Progenitor cell of endocrine pancreas (in vitro differentiated cells): ENCODE measurements at regions not wholly inside any gene's neighbourhood (a gene's known extent, or its start where the extent isn't known, plus 50 kb on each side); places are given as distances from the start of the nearest gene placed in this dataset.
"Not testable (repeated sequence)": the region's sequence is repeated elsewhere in the genome, so short reads cannot be mapped to it uniquely, and the experiment has no call there.

Source experiments
- DNase-seq: peaks from one replicate; pipeline ENCODE4 v3.0.0; 2021; ENCODE audit warnings: low spot score; ENCODE audit not compliant: unreplicated experiment
- H3K27ac Mint-ChIP-seq: 2 replicates; pipeline ENCODE4 v1.8.0; 2021; ENCODE audit warnings: mild to moderate bottlenecking, moderate library complexity, mixed read lengths
- H3K27me3 Mint-ChIP-seq: 2 replicates; pipeline ENCODE4 v1.8.0; 2021; ENCODE audit warnings: mixed read lengths
- H3K36me3 Mint-ChIP-seq: 2 replicates; pipeline ENCODE4 v1.8.0; 2022; ENCODE audit warnings: mixed read lengths; ENCODE audit not compliant: insufficient read depth
- H3K4me1 Mint-ChIP-seq: 2 replicates; pipeline ENCODE4 v1.8.0; 2021; ENCODE audit warnings: low read depth, mixed read lengths
- H3K4me3 Mint-ChIP-seq: 2 replicates; pipeline ENCODE4 v1.8.0; 2021; ENCODE audit warnings: low read depth, mild to moderate bottlenecking, moderate library complexity, mixed read lengths
- H3K9me3 Mint-ChIP-seq: 2 replicates; pipeline ENCODE4 v1.8.0; 2021; ENCODE audit warnings: low read depth, mixed read lengths
- CTCF ChIP-seq: fragments of 200-600 bp; sonication (generic); IDR thresholded peaks from one replicate; pipeline ENCODE4 v1.5.0; 2021; ENCODE audit warnings: antibody characterized with exemption, mild to moderate bottlenecking; ENCODE audit not compliant: unreplicated experiment

- Mint-ChIP-seq H3K27ac (no peak overlapping the region), H3K27me3 (no peaks in the 10 kb centered on the region), H3K4me3 (no peak overlapping the region), H3K36me3 (no peaks in the 10 kb centered on the region), H3K9me3 (no peaks in the 10 kb centered on the region), H3K4me1 (peaks cover 2% of the 10 kb centered on the region)
- DNase-seq, result no peak
- TF ChIP-seq CTCF, result no peak
Observed at GRCh38 chr5:24268482-24269056, 376.2 kb downstream of the CDH10 start.

GRCh38 chr5:24271702-24272118, 373.1 kb downstream of the CDH10 start:
- not testable (repeated sequence) for H3K9me3 Mint-ChIP-seq, H3K36me3 Mint-ChIP-seq, H3K4me1 Mint-ChIP-seq, H3K4me3 Mint-ChIP-seq, H3K27me3 Mint-ChIP-seq, H3K27ac Mint-ChIP-seq, DNase-seq

GRCh38 chr5:24272741-24273140, 372.0 kb downstream of the CDH10 start:
- H3K9me3 Mint-ChIP-seq, result no peaks in the 10 kb centered on the region
- H3K27ac Mint-ChIP-seq, result no peak overlapping the region

GRCh38 chr5:24280215-24280614, 364.6 kb downstream of the CDH10 start:
- H3K9me3 Mint-ChIP-seq, result no peaks in the 10 kb centered on the region
- no peak for TF ChIP-seq CTCF

More at GRCh38 chr5:24272741-24273140, 372.0 kb downstream of the CDH10 start:
- DNase-seq, result no peak
- H3K36me3 Mint-ChIP-seq, result no peaks in the 10 kb centered on the region
- no peak for TF ChIP-seq CTCF
- peaks cover 2% of the 10 kb centered on the region for H3K4me1 Mint-ChIP-seq
- no peaks in the 10 kb centered on the region for H3K27me3 Mint-ChIP-seq
- H3K4me3 Mint-ChIP-seq, result no peak overlapping the region

GRCh38 chr5:24281818-24282217, 363.0 kb downstream of the CDH10 start:
- TF ChIP-seq CTCF, result no peak
- DNase-seq, result no peak
- Mint-ChIP-seq H3K27me3 (no peaks in the 10 kb centered on the region), H3K4me1 (no peaks in the 10 kb centered on the region), H3K27ac (no peak overlapping the region), H3K9me3 (no peaks in the 10 kb centered on the region), H3K36me3 (no peaks in the 10 kb centered on the region), H3K4me3 (no peak overlapping the region)

More at GRCh38 chr5:24280215-24280614, 364.6 kb downstream of the CDH10 start:
- DNase-seq, result no peak
- Mint-ChIP-seq H3K36me3 (no peaks in the 10 kb centered on the region), H3K27ac (no peak overlapping the region), H3K27me3 (no peaks in the 10 kb centered on the region), H3K4me3 (no peak overlapping the region), H3K4me1 (no peaks in the 10 kb centered on the region)

- Mint-ChIP-seq H3K9me3 (peaks cover 3% of the 10 kb centered on the region), H3K27ac (no peak overlapping the region), H3K4me1 (no peaks in the 10 kb centered on the region), H3K36me3 (no peaks in the 10 kb centered on the region), H3K27me3 (no peaks in the 10 kb centered on the region), H3K4me3 (no peak overlapping the region)
- no peak for TF ChIP-seq CTCF
- no peak for DNase-seq
Observed at GRCh38 chr5:24289582-24290335, 355.0 kb downstream of the CDH10 start.
